ENCODE measurements at regions not wholly inside any gene's neighbourhood (a gene's known extent, or its start where the extent isn't known, plus 50 kb on each side); places are given as distances from the start of the nearest gene placed in this dataset.
"Not testable (repeated sequence)": the region's sequence is repeated elsewhere in the genome, so short reads cannot be mapped to it uniquely, and the experiment has no call there.

- Histone ChIP-seq H3K9me2 (replicated peaks; ENCODE audit: insufficient read depth, low read length) (no peaks in the 10 kb centered on the region), H3K27ac (ENCODE audit: low read length) (no peak overlapping the region), H3K4me1 (ENCODE audit: low read length) (no peaks in the 10 kb centered on the region)
These were observed 240.9 kb upstream of the DIO3 start for GRCh38 chr14:101320396-101320795.

GRCh38 chr14:101322223-101322622, 239.1 kb upstream of the DIO3 start:
- Histone ChIP-seq H3K27ac (ENCODE audit: low read length) (no peak overlapping the region), H3K9me2 (replicated peaks; ENCODE audit: insufficient read depth, low read length) (no peaks in the 10 kb centered on the region), H3K79me2 (ENCODE audit: low read length) (no peaks in the 10 kb centered on the region), H3K9ac (ENCODE audit: low read length) (no peak overlapping the region), H4K20me1 (ENCODE audit: insufficient read depth, low read length) (no peaks in the 10 kb centered on the region), H2AFZ (ENCODE audit: low read length) (no peak overlapping the region), H3K9me3 (replicated peaks; ENCODE audit: insufficient read depth, low read length) (no peaks in the 10 kb centered on the region), H3F3A (ENCODE audit: insufficient read depth, low read length) (no peaks in the 10 kb centered on the region), H3K36me3 (replicated peaks; ENCODE audit: insufficient read depth, low read length) (no peaks in the 10 kb centered on the region), H3K4me3 (ENCODE audit: low read length) (no peak overlapping the region), H3K4me1 (ENCODE audit: low read length) (no peaks in the 10 kb centered on the region), H3K27me3 (replicated peaks; ENCODE audit: insufficient read depth, low read length) (peaks cover 27% of the 10 kb centered on the region), H3K4me2 (ENCODE audit: low read depth, low read length) (no peak overlapping the region)
- DNase-seq, result no peak
- TF ChIP-seq EZH2 (optimal IDR thresholded peaks at IDR 0.05; ENCODE audit: low read depth, low read length) (no peak), CTCF (IDR thresholded peaks at IDR 0.05; ENCODE audit: low read length) (no peak), EZH2phosphoT487 (IDR thresholded peaks at IDR 0.05; ENCODE audit: low read length) (no peak)

More at GRCh38 chr14:101320396-101320795, 240.9 kb upstream of the DIO3 start:
- H3K36me3 ChIP-seq (replicated peaks; ENCODE audit: insufficient read depth, low read length), result no peaks in the 10 kb centered on the region
- H3K79me2 ChIP-seq (ENCODE audit: low read length), result no peaks in the 10 kb centered on the region
- no peak overlapping the region for H3K4me2 ChIP-seq (ENCODE audit: low read depth, low read length)
- H3K9ac ChIP-seq (ENCODE audit: low read length), result no peak overlapping the region
- TF ChIP-seq CTCF (IDR thresholded peaks at IDR 0.05; ENCODE audit: low read length) (no peak), EZH2 (optimal IDR thresholded peaks at IDR 0.05; ENCODE audit: low read depth, low read length) (no peak), EZH2phosphoT487 (IDR thresholded peaks at IDR 0.05; ENCODE audit: low read length) (no peak)
- H3K27me3 ChIP-seq (replicated peaks; ENCODE audit: insufficient read depth, low read length), result peaks cover 14% of the 10 kb centered on the region; the same call in 1 of the 2 replicates
- H3F3A ChIP-seq (ENCODE audit: insufficient read depth, low read length), result no peaks in the 10 kb centered on the region
- H3K4me3 ChIP-seq (ENCODE audit: low read length), result no peak overlapping the region
- DNase-seq, result no peak
- H4K20me1 ChIP-seq (ENCODE audit: insufficient read depth, low read length), result no peaks in the 10 kb centered on the region
- no peaks in the 10 kb centered on the region for H3K9me3 ChIP-seq (replicated peaks; ENCODE audit: insufficient read depth, low read length)
- no peak overlapping the region for H2AFZ ChIP-seq (ENCODE audit: low read length)

DNA sequence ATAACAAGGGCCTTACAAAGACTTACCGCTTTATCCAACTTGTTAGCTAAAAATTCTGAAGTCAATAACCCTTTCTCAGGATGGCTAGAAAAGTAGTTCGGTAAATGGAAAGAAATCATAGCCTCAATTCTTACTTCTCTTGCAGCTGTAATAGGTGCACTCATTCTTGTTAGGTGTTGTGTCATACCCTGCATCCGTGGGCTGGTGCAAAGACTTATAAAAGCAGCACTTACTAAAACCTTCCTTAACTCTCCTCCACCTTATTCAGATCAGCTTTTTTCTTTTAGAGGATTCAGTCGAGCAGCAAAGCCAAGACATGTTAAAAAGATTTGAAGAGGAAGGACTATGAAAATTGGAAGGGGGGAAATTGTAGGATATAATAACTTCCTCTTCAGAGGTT, 238.2 kb upstream of the DIO3 start:
- Histone ChIP-seq H3K9me2 (replicated peaks; ENCODE audit: insufficient read depth, low read length) (no peaks in the 10 kb centered on the region), H3K4me3 (ENCODE audit: low read length) (no peak overlapping the region), H3K36me3 (replicated peaks; ENCODE audit: insufficient read depth, low read length) (no peaks in the 10 kb centered on the region), H4K20me1 (ENCODE audit: insufficient read depth, low read length) (no peaks in the 10 kb centered on the region), H3K27me3 (replicated peaks; ENCODE audit: insufficient read depth, low read length) (peaks cover 24% of the 10 kb centered on the region), H3K27ac (ENCODE audit: low read length) (no peak overlapping the region), H3K9ac (ENCODE audit: low read length) (no peak overlapping the region), H3K4me2 (ENCODE audit: low read depth, low read length) (no peak overlapping the region), H2AFZ (ENCODE audit: low read length) (no peak overlapping the region), H3K79me2 (ENCODE audit: low read length) (no peaks in the 10 kb centered on the region), H3K9me3 (replicated peaks; ENCODE audit: insufficient read depth, low read length) (no peaks in the 10 kb centered on the region), H3F3A (ENCODE audit: insufficient read depth, low read length) (no peaks in the 10 kb centered on the region), H3K4me1 (ENCODE audit: low read length) (no peaks in the 10 kb centered on the region)
- DNase-seq, result no peak
- TF ChIP-seq EZH2 (optimal IDR thresholded peaks at IDR 0.05; ENCODE audit: low read depth, low read length), result no peak
- TF ChIP-seq CTCF (IDR thresholded peaks at IDR 0.05; ENCODE audit: low read length), result no peak
- no peak for TF ChIP-seq EZH2phosphoT487 (IDR thresholded peaks at IDR 0.05; ENCODE audit: low read length)

DNA sequence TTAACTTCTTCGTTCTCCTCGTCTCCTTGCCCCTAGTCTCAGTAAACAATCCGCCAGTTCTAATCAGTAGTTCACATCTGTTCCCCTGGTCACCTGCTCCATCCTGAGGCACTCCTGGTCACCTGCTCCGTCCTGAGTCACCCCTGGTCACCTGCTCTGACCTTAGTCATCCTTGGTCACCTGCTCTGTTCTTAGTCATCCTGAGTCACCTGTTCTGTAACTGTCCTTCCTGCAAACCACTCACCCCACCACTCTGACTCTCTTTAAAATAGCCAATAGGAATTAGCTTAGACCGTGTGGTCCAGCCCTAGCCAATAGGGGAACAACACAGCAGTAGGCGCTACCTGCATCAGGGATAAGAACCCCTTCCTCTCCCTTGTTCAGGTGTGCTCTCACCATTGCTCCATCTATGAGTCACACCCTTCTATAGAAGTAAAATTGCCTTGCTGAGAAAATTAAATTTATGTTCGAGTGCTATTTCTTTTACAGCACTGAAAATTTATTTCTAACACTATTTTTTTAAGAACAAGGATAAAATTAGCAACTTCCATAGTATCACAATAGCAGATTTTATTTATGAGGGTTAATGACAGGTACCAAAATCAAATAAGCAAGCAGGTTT, 237.6 kb upstream of the DIO3 start:
- H3K9me2 ChIP-seq (replicated peaks; ENCODE audit: insufficient read depth, low read length); H3K9me3 ChIP-seq (replicated peaks; ENCODE audit: insufficient read depth, low read length); H4K20me1 ChIP-seq (ENCODE audit: insufficient read depth, low read length); H3K27ac ChIP-seq (ENCODE audit: low read length); H3K9ac ChIP-seq (ENCODE audit: low read length); DNase-seq; H3F3A ChIP-seq (ENCODE audit: insufficient read depth, low read length); H3K79me2 ChIP-seq (ENCODE audit: low read length); H3K36me3 ChIP-seq (replicated peaks; ENCODE audit: insufficient read depth, low read length); H3K4me3 ChIP-seq (ENCODE audit: low read length); H2AFZ ChIP-seq (ENCODE audit: low read length); H3K4me2 ChIP-seq (ENCODE audit: low read depth, low read length); H3K4me1 ChIP-seq (ENCODE audit: low read length): not testable (repeated sequence)
- H3K27me3 ChIP-seq (replicated peaks; ENCODE audit: insufficient read depth, low read length), result peaks cover 21% of the 10 kb centered on the region

All from MM.1S (cell line).